NOMO-1 treated with DMSO at 0.1 percent for 48 hours (cell line): ENCODE measurements at regions not wholly inside any gene's neighbourhood (a gene's known extent, or its start where the extent isn't known, plus 50 kb on each side); places are given as distances from the start of the nearest gene placed in this dataset.

Source experiments
- DNase-seq: peaks from one replicate; lab custom pipeline; 2025; ENCODE audit not compliant: unreplicated experiment; lab: John Stamatoyannopoulos, UW

DNA sequence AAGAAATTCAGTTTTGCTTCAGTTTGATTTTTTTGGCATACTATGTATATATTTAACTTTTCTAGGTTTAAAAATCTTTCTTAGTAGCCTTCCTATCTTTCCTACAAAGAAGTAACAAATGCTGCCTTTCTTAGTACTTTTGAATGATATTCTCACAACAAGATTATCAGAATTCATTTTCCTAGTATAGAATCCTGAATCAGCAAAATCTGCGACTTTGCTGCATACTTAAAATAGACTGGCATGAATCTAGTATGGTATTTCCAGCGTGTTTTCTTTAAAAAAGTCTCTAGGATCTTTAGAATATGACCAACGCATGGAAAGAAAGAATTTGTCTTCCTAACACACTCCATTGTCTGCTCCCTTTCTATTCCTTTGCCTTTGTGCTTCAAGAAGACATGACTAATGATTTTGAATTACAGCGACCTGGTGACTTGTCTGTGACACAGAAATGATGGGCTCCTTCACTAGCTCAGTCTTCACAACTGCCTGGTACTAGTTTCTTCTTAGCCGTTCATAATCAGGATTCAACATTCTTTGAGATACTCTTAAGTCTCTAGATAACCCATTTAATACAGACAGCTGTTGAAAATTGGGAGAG lies 349.8 kb downstream of the PPARGC1A start:
- no peak for DNase-seq

DNA sequence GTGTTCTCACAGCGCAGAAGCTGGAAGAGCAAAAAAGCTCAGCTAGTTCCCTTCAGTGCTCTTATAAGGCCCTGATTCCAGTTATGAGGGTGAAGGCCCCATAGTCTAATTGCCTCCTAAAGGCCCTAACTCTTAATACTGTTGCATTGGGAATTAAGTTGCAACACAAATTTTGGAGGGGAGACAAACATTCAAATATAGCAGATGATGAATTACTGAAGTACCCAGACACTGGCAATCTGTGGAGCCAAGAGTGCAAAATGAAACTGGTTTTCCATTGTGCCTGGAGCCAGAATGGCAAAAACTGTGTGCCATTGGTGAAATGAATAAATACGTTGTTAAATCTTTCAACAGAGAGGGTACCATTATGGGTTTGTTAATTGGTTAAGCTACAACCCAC lies 356.0 kb downstream of the PPARGC1A start:
- DNase-seq = no peak

DNA sequence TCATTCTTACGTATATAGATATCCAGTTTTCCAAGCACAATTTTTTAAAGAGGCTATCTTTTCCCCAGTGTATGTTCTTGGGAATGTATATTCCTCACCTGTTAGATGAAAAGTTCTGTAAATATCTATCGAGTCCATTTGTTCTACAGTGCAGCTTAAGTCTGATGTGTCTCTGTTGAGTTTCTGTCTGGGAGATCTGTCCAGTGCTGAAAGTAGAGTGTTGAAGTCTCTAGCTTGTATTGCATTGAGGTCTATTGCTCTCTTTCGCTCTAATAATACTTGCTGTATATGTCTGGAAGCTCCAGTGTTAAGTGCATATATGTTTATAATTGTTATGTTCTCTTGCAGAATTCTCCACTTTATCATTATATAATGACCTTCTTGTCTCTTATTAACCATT lies 373.1 kb downstream of the PPARGC1A start:
- no peak for DNase-seq

DNA sequence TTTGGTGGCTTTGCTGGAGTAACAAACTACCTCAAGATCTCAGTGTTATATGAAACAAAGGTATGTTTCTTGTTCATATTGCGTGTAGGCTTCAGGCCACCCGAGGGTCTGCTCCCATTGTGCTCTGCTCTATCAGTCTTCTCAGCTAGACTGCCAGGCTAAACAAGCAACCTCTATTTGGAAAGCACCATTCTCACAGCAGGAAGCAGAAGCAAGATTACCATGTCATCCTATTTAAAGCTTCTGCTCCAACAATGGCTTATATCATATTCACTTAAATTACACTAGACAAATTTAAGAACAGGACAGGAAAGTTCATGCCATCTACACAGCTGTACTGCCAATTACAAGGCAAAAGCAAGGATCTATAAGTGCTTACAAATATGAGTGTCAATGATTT lies 385.8 kb downstream of the PPARGC1A start:
- DNase-seq = no peak

DNA sequence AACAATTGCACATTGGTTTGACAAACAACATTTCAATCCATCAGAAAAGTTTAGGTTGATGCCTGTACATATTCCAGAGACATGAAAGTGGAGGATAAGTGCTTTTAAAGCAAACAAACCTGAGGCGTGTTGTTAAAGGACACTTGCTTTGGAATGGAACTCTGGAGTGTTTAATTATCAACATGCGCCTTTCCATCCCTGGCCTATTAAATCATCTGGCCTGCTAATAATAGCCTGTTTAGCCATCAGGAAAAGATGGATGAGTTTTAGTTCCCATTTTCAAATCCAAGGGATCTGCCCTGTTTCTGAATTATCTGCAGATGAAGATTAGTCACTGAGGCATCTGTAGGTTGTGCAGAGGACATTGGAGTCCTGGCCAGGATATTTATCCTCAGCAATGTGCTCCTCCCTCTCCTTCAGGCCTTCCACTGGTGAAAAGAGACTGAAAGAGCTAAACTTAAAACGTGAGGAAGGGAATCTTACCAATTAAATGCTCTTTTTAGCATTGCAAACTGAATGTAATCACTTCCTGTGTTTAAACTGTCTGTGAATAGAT lies 388.9 kb downstream of the PPARGC1A start:
- no peak for DNase-seq

DNA sequence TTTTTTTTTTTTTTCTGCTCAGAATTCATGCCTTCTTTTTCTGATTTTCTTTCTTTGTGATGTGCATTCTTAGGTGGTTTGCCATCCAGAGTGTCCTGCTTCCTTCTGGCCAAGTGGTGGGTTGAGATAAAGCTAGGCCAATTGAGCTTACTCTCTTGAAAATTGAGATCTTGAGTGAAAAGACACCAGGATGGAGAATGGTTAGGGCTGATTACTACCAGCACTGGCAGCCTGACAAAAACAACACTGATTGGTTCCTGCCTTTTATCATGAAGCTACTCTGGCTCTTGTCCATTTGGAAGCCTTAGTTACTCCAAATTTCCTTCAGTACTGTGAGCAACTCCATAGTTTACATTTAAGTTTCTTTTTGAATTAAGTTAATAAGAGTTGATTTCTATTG lies 404.0 kb downstream of the PPARGC1A start:
- DNase-seq = no peak

DNA sequence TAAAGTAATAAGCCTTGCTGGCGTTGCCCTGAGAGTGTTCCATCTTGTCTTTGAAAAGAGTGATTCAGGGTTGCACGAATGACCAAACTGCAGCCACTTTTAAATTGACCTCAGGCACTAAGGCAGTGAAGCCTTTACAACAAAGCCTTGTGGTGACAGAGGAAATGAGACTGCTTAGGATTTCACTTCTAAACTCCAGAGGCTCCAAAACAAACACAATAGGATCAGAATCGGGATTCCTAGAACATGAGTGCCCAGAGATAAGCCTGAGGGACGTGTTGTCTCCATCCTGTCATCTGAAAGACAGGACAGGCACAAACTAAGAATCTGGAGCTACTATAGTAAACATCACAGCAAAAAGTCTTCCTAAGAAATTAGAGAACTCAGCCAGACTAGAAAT lies 405.2 kb downstream of the PPARGC1A start:
- DNase-seq = no peak

DNA sequence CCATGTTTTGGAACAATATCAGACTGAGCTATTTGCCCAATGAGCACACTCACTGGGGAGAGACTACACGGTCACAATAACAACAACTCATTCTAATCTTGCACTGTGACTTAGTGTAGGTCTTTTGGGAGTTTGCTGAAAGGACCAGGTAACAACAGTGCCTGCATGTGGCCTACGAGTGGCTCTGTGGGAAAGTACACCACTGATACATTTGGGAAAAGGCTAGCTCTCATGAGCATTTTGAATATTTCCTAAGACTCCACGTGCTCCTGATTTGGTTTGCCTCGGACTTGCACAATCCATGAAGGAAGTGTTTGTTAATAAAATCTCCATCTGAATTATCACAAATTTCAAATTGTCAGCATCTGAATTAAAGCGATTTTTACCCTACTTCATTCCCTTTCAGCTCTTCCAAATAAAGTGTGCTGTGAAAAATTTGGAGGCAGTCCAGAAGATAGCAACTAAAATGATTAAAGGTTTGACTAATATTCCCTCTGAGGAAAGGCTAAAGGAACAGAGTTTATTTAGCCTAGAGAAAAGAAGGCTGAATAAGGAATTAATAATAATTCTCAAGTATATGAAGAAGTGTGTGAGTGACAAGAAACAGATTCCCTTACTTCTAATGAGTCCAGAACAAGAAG lies 406.4 kb downstream of the PPARGC1A start:
- no peak for DNase-seq

DNA sequence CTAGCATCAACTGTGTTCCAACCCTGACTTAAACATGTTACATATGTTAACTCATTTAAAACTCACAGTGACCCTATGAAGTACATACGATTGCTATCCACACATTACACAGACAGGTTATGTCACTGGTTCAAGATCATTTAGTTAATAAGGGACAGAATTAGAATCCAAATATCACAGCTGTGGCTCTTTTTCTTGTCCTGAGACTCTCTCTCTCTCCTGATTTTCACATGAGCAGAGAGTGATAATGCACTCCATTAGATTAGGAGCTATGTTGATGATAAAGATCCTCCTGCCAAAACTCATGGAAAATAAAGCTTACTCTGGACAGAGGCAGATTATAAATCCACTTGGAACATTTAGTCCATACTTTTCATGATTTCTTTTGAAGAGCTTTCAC lies 408.3 kb downstream of the PPARGC1A start:
- DNase-seq = no peak

DNA sequence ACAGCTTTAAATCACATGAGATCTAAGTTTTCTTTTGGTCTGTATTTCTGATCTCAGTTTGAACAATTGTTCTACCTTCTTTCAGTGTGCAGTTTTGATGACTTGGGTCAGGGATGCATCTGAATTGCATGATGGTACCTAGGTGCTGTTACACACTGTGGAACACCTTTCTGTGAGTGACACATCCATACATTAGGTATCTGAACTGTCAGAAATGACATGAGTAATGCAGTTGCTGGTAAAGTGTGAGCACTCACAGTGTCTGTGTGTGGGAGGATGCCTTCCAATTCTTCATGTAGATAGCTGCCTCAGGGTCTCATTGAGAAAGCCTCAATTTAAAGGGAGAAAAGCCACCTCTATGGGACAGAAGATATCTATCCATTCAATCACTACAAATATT lies 411.9 kb downstream of the PPARGC1A start:
- no peak for DNase-seq

DNA sequence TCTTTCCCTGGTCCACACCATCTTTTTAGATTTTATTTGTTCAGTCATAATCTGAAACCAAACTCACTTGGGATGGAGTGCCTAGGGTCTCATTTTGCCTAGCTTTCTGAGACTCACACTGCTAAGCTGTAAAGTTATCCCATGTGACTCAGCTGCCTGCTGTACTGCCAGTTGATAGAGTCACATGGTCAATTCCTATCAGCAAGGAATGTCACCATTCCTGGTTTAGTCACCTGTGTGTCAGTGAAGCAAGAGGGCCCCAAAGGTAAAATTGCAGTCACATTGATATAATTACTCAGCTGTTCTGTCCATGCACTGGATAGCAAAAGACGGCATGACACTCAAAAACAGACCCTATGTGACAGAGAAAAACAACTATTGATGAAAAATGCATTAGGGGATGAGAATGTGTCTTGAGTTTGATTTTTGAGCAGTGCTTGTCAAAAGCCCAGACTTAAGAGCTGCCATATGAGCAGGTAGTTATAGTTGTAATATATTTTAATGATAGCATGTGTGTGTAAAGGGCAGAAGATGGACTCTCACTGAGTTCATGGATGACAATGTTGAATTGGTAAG lies 413.2 kb downstream of the PPARGC1A start:
- no peak for DNase-seq

DNA sequence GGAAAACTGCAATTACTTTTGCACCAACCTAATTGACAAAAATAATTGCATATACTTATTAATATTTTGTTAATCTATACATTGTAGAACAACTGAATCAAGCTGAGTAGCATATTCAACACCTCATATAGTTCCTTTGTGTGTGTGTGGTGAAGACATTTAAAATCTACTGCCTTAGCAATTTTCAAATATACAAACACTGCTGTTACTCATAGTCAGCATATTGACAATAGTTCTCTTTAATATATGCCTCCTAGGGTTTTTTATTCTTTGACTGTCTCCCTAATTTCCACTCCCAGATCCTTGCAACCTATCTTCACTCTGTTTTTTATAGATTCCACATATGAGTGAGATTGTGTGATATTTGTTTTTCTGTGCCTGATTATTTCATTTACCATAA lies 426.8 kb downstream of the PPARGC1A start:
- DNase-seq = no peak

DNA sequence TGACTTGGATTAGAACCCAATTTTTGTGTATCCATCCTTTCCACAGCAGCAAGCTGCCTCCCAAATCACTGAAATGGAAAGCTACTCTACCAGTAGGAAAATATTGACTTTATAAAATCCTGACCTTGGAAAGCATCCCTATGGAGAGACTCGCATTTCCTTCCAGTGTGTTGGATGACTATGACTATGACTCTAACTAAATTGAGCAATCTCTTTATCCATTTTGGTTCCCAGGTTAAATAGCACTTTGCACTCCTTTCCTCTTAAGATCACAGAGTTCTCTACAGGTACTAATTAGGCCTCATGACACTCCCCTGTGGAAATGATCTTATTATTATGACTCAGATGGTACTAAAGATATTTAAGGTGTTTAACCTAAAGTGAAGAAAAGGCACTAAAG lies 431.8 kb downstream of the PPARGC1A start:
- no peak for DNase-seq

DNA sequence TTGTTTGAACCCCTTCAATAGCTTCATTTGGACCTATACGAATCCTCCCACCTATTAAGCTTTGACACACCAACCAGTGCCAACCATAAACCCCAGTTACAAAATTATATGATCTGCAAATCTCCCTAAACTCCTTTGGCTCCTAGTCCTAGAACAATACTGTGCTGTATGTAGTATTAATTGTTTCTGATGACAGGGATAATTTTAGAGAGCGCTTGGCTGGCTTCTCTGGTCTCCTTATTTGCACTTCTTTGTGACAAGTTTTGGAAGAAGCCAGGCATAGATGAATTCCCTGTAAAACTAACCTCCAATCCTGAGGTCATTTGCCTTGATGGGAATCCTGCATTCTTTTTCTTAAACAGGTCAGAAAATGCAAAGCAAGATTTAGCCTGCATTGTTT lies 433.0 kb downstream of the PPARGC1A start:
- DNase-seq = no peak

DNA sequence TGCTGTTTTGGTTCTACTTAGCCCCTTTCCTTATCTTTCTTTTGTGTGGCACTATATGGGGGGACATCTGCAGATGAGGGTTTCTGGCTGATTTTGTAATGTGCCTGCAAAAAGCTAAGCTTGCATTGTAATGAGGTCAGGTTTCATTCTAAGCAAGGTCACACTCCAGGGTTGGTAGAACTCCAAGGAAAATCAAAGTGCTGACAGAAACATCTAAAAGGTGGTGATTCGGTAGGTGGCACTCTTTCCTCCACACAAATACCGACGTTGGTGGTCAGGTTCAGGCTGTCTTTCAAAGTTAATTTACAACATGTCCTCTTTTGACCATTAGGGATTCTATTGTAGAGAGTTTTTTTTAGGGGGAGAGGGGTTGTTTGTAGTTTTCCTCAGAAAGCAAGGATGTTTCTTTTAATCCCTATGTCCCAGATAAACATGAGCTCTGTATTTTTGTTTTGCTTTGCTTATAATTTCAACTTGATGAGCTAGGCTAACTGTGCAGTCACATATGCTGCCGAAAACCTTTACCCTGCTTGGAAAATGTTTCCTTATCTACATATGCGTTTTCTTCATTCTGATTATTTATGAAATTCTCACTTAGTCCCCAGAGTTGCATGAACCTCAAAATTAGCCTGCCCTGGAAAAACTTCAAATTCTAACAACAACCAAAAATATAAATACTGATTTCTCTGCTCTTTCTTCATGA lies 434.2 kb downstream of the PPARGC1A start:
- no peak for DNase-seq

DNA sequence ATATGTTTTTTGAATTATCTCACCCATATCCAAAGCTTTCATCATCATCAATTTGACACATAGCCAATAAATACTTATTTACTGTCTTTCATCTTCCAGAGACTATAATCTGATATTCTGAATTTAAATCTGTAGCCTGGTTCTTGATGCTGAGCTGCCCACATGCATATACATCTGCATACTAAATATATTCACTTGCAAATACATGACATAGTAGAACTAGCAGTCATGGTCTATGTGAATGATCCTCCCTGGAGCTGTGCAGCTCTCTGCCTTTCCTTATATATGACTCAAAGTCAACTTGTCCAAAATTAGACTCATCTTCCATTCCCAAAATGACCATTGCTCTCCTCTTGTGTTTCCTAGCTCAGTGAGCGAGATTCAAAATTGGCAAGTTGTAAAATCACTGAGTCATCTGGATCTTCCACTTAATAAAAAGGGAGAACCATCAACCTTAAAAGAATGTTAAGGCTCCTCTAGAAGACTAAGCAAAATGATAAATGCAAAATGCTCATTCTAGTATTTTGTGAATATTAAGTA lies 448.2 kb downstream of the PPARGC1A start:
- no peak for DNase-seq

DNA sequence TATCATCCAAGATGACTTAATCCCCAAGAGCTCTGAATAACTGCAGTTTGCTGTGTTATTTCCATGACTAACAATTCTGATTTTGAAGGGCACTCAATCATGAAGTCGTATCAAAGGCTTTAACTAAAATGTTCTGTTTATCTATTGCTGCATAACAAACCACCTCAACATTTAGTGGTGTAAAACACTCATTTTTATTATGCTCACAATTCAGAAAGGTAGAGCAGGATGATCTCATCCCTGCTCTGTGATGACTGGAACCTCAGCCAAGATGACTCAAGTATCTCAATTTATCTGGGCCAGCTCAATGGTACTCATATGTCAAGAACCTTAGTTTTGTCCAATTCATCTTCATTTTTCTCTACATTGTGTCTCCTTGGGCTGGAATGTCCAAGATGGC lies 451.1 kb downstream of the PPARGC1A start:
- no peak for DNase-seq

DNA sequence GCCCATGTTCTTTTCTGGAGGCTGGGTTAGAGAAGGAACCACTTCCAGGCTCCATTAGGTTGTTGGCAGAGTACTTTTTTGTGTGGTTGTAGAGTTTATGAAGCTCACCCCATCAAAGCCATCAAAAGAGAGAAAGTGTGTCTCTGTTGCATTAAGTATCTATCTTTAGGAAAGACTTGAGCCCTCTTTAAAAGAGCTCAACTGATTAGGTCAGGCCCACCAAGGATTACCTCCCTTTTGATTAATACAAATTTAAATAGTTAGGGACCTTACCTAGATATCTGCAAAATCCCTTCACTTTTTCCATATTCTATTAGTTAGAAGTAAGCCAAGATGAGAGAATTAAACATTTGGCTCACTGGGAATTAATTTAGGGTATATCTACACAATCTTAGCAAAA lies 460.4 kb downstream of the PPARGC1A start:
- no peak for DNase-seq

DNA sequence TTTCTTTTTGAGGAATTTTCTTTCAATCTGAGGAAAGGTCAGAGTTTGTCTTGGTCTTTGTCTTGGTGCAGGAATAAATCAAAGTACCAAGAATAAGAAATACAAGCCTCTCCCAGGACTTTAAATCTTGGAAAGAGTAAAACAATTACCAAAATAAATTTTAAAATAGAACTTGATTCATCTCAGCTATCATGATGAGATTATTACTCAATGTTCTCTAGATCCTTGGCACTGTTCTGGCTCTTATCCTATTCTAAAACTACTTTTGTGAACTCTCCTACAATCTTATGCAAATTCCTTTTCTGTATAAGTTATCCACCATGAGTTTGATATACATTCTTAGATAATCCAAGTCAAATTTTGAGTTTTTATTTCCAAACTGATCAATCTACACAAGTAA lies 464.3 kb downstream of the PPARGC1A start:
- no peak for DNase-seq

DNA sequence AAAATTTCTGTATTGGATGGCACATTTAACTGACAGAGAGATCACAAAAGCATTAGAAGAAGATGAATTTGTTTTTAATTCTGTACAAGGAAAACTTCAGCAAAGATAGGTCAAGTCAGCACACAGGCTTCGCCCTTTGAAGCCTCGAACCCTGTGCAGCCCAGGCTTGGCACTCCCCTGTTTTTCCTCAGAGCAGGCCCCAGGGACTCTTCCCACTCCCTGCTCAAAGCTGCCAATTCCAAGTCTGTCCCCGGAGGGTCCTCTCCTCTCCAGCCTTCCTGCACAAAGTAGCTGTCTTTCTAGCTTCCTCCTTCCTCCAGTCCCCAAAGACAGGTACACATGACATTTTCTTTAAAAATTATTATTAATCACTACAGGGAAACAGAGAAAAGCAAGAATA lies 466.3 kb downstream of the PPARGC1A start:
- no peak for DNase-seq

DNA sequence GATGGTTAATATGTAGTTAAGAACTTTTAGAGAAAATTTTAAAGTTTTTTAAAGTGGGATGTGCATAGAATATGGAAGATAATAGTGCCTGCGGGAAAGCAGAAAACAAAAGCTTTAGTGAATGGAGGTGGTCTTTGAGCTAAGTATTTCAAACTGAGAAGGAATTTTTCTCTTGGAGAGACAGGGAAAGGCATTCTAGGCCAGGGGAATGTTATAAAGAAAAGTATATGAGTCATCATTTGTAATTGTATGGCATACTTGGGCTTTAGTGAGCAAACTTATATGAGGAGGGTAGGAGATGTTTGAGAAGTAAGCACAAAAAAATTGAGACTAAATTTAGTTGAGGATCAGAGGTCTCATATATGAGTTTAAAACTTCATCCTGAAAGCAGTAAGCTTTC lies 467.0 kb downstream of the PPARGC1A start:
- DNase-seq = no peak

DNA sequence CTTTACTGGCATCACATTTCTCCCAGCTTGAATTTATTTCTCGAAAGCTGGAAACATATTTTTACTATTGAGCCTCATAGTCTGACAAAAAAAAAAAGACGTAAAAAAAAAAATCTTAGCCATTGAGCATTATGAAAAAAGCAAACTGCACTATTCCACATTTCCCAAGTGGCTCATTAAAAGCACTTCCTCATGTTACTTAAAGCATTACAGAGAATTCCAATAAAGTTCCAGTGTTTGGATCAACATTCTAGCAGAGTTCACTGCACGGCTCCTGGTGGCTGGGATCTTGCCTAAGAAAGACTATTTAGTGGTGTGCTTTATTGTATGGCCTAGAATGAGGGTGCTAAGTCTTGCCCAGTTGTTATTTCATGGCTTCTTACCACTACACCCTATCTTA lies 476.2 kb downstream of the PPARGC1A start:
- no peak for DNase-seq
